ENCODE measurements at regions not wholly inside any gene's neighbourhood (a gene's known extent, or its start where the extent isn't known, plus 50 kb on each side); places are given as distances from the start of the nearest gene placed in this dataset.

DNA sequence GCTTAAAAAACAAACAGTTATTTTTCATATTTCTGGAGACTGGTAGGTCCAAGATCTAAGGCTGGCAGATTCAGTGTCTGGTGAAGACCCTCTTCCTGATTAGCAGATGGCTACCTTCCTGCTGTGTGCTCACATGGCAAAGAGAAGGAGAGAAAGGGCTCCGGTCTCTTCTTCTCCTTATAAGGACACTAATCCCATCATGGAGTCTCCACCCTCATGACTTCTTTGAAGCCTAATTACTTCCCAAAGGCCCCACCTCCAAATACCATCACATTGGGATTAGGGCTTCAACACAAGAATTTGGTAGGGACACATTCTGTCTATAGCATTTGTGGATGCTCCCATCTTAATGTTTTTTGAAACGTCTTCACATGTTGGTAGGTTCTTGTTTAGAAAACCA is 391.1 kb downstream of the TMEM161B start:
- FAIRE-seq, result no peak
- DNase-seq (ENCODE audit: low spot score), result no peak

DNA sequence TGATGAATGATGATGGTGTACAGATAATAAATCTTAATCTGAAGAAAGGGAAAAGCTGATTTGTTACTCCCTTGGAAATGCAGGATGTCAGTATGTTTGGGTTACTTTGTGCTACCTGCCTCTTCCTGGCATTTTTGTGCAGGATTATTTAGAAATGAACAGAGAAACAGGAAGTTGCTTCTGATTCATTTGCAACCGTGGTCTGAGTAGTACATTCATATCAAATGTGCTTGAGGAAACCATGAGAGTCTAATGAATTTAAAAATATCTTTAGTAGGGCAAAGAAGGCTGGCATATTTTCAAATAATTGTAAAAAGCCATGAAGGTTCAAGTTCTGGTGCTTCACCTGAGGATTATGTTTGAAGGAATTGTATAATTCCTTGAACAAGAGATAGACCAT is 391.6 kb downstream of the TMEM161B start:
- FAIRE-seq (no peak), DNase-seq (ENCODE audit: low spot score) (no peak)

DNA sequence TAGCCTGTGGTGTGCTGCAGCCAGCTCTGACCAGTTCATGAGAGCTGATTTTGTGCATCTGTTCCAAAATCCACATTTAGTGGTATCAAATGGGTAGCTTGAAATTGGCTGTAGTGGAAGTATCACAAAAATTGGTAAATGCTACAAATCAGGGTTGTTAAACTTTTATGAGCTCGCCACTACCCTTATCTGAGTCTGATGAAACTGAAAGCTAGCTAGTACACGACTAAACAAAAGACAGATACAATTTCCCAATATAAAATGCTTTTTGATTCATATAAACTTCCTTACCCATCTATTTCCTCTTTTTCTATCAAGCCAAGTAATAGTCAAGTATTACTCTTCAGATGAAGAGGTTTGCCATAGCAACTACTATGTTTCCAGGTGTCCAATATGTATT is 392.0 kb downstream of the TMEM161B start:
- DNase-seq (ENCODE audit: low spot score) (no peak), FAIRE-seq (no peak)

DNA sequence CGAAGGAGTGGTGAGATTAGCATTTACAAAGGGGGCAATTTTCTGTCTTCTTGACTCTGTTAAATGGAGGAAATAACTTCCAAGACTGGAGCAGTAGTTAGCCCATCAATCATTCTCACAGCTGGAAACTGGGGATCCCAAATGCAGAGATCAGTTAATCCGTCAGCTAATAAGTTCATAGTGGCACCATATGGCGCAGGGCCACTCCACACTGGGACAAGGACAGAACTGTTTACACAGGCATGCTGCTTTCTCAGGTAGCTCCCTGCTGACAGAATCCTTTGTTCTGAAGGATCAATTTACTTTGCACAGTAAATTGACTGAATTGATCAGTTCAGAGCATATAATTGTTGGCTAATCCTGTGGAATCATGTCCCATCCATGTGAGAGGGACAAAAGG is 395.7 kb downstream of the TMEM161B start:
- DNase-seq (ENCODE audit: low spot score) (no peak), FAIRE-seq (no peak)

DNA sequence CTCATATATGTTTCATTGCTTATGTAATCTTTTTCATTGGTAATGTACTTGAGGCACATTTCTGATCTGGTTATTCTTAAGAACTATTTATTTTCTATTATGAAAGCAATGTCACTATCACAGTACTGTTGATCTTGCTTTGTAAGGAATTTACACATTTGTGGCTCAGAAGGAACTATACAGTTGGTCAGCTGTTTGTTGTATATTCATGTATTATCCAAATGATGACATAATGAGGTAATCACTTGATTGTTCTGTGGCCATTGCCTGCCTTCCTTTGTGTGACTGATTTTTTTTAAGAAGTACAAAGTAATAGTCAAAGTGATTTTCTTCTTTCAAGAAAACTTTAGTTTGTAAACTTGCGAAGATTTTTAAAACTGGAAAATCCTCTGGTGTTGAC is 399.9 kb downstream of the TMEM161B start:
- no peak for DNase-seq (ENCODE audit: low spot score)
- FAIRE-seq, result no peak

DNA sequence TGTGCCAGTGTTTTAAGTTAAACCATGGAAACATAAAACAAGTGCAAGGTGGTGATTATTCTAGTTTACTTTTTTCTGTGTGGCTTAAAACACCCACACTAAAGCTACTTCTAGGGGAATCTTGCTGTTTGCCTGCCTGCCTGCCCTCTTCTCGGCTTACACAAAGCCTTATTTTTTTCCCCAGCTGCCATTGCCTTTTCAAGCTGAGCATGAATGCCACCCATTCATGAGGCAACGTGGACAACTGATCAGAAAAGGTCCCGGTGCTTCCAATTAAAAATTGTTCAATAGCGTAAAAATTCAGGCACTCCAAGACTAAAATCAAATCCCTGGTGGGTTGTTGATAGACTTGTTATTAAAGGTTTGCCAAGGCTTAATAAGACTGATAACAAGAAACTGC is 401.4 kb downstream of the TMEM161B start:
- no peak for DNase-seq (ENCODE audit: low spot score)
- no peak for FAIRE-seq

DNA sequence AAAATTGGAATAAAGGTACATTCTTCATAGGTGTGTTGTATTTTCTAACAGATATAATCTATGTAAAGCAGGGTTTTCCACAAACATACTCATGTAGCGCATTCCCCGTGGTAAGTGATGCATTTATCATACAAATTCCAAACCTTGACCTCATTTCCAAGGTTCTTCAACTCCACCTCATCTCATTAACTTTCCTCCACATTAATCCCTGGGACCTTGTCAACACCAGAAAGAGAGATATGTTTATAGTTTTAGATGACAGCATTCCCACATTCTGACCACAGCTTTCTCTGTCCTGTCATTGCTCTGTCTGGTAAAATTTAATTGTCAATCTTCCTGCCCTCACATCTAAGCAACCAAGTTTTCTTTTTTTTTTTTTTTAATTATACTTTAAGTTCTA is 415.1 kb downstream of the TMEM161B start:
- no peak for FAIRE-seq

DNA sequence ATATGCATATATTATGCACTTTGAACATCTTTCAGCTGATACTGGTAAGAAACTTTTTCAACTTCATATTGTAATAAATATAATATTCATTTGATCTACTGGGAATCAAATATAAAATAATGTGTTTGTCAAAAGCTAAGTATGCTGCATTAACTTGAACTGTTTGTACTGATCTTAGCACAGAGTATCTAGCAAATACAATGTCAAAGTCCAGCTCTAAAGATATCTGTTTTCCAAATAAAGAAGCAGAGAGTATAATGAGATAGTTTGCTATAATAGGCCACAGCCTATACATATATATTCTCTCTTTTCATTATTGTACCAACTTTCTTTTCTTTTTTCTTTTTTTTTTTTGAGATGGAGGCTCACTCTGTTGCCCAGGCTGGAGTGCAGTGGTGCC is 417.0 kb downstream of the TMEM161B start:
- DNase-seq (ENCODE audit: low spot score) (no peak), FAIRE-seq (no peak)

More for the DNA sequence above, 415.1 kb downstream of the TMEM161B start:
- DNase-seq (ENCODE audit: low spot score), result no peak

DNA sequence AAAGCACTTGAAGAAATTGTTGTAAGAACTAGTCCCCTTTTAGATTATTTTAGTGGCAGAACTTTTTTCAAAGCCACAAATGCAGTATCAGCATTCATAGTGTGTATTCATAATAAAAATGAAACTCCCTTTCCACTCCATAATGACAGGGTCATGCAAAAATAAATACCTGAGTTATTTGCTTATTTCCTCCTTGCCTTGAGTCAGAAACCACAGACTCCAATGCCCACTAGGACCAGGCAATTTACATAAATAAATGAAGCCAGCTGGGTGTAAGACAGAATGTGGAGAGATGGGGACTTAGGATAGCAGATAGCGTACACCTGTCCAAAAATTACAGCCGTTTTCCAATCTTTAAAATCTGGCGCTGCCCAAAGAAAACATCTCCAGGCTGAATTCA is 417.8 kb downstream of the TMEM161B start:
- FAIRE-seq, result no peak
- DNase-seq (ENCODE audit: low spot score), result no peak

DNA sequence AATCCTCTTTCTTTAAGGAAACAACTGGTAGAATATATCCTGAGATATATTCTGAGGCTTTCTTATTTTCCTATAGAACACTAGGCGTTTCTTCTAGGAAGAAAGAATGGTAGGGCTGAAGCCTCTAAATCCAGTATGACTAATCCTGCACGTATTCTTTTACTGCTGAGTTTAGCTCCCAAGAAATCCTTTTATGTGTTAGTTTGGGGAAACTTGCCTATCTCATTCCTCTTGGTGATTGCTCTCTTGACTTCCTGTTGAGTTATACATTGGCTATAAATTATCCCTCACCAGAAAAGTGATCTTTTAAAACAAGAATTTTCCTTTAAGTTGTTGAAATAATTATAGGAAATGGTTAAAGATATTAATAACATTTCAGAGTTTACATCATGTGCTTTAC is 422.9 kb downstream of the TMEM161B start:
- FAIRE-seq (no peak), DNase-seq (ENCODE audit: low spot score) (no peak)

DNA sequence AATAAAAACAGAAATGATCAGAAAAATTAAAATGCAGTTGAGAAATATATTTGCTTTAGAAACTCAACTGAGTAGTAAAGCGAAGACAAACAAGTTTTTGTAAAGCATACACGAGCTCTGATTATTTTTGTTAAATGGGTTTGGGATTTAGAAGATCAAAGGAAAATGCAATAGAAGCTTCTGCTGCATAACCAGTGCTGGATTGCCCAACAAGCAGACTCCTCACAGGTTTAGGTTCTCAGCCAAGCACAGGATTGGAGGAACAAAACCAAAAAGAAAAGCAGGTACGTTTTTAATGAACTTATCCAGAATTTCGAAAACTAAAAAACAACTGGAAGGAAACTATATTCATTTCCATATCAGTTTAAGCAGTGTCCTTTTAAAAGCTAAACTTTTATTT is 423.8 kb downstream of the TMEM161B start:
- FAIRE-seq (no peak), DNase-seq (ENCODE audit: low spot score) (no peak)

DNA sequence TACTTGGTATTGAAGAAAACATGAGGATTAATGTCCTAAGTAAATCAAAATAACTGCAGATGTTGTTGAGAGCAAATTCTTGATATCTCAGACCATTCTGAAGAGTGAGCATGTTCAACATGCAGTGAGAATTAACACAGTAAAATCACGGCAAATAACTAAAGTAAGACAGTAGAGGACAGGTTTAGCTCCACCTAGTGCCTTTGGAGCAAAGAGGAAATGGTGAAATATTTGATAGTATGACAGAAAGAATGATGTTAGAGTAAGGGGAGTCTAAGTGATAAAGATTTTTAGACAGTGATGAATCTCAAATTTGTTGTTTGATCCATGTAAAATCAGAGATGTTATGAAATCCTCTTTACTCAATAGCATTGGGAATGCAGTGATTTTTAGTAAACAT is 424.2 kb downstream of the TMEM161B start:
- no peak for DNase-seq (ENCODE audit: low spot score)
- FAIRE-seq, result no peak

DNA sequence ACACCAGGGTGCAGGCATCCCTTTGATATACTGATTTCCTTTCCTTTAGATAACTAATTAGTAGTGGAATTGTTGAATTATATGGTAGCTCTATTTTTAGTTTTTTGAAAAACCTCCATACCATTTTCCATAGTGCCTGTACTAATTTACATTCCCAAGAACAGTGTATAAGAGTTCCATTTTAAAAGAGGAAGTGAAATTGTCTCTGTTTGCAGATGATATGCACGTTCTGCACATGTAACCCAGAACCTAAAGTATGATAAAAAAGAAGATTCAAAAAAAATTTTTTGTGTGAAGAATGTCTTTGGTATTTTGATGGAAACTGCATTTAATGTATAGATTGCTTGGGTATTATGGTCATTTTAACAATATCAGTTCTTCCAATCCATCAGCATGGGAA is 424.0 kb upstream of the CCNH start:
- DNase-seq (ENCODE audit: low spot score), result no peak
- FAIRE-seq, result no peak

DNA sequence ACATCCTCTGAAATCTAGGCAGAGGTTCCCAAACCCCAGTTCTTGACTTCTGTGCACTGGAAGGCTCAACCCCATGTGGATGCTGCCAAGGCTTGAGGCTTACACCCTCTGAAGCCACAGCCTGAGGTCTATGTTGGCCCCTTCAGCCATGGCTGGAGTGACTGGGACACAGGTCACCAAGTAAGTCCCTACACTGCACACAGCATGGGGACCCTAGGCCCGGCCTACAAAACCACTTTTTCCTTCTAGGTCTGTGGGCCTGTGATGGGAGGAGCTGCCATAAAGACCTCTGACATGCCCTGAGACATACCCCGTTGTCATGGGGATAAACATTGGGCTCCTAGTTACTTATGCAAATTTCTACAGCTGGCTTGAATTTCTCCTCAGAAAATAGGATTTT is 418.8 kb upstream of the CCNH start:
- DNase-seq (ENCODE audit: low spot score), result no peak
- no peak for FAIRE-seq

DNA sequence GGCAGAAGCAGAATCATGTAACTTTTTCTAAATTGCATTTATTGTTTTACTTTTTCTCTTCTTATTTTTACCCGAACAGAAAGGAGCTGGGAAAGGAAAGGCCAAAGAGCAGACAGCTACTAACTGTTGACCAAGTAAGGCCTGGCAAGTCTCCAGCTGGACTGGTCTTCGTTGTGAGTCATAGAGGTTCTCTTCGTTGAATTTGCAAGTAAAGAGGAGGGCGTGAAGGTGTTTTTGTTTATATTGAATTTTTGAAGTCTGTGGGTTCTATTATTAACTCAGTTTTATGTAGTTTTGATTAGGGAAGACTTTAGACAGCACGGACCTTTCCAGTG is 416.5 kb upstream of the CCNH start:
- DNase-seq (ENCODE audit: low spot score) (no peak), FAIRE-seq (no peak)

DNA sequence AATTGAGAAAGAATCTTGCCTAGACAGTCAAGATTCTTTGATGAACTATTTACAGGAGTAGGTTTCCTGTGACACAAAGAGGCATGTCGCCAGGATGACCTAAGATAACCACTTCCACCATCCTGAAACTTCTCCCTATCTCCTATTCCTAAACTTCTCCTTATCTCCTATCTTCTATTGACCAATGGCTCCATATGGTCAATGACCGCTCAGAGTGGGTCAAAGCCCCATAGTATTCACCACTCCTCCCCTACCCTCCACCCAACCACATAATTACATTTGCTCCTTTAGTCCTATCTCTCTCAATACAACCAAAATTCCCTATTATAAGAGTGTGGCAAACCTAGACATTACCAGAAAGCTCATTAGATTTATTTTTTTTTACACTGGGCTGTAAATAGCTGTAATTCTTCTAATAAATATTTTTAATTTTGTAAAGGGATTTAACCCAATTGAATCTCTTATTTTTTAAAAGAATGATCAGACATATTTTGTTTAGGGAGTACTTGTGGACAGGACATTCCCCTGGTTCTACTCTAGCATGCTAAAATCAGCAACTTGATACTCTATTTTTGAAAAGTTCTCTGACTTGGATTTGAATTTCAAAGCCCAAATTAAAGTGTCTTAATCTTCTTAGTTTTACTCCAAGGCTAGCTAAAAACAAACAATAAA is 416.0 kb upstream of the CCNH start:
- no peak for FAIRE-seq
- DNase-seq (ENCODE audit: low spot score), result no peak

DNA sequence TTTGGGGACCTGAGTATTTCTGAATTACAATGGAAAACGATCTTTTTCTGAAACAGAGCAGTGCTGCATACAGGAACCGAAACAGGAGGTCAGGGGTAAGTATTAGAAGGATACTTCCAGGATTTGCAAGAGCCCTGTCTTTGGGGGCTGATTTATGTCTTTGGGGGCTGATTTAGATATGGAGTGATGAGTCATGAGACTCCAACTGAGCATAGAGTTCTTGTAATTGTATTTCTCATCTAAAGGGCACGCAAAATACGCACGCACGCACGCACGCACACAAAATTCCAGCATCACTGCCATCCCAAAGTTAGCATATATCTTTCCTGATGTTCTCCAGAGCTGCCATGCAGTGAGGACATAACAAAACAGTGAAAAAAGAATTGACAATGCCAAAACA is 414.8 kb upstream of the CCNH start:
- DNase-seq (ENCODE audit: low spot score) (no peak), FAIRE-seq (no peak)

DNA sequence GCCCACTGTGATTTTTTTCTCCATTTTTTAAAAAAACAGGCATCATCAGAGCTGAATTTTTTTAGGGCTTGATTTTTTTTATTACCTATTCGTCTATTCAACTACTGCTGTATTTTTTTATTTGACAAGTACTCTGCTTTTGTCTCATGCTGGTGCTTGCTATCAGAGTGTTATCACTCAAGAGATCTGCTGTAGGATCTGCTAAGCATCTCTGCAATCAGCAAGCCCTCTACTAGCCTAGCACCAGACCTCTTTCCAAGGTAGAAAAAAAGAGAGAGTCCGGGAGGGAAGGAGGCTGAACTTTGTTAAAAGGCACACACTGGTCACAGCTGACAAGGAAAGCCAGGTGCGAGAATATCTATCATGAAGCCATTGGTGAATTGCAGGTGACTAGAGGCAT is 413.8 kb upstream of the CCNH start:
- DNase-seq (ENCODE audit: low spot score) (no peak), FAIRE-seq (no peak)

DNA sequence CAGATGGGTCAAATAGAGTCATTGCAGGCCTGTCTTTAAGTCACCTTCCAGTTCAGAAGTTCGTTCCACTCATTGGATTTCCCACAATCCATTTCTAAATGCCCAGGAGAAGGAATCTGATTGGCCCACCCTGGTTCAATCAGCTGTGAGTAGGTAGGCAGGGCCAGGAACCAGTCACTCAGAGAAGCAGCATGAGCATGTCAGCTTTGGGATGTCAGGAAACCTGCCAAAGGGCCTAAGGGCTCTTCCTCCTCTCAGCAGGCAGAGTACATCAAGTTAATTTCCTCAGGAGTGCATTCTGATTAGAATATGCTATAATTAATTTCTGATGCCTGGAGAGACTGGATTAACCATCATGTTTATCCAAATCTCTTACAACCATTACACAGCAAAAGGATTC is 412.9 kb upstream of the CCNH start:
- FAIRE-seq (no peak), DNase-seq (ENCODE audit: low spot score) (no peak)

DNA sequence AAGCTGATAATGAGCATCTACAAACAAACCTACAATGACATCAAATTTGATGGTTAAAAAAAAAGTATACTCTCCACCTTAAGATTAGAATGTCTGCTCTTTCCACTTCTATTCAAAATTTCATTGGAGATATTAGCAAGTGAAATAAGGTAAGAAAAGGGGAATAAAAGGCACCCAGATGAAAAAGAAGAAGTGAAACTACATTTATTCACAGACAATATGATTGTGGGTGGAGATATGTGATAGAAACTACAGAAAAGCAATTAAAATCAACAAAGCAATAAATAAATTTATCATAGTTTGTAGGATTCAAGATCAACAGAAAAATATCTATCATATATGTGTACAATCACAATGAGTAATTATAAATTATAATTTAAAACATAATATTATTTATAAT is 395.1 kb upstream of the CCNH start:
- FAIRE-seq, result no peak
- DNase-seq (ENCODE audit: low spot score), result no peak

DNA sequence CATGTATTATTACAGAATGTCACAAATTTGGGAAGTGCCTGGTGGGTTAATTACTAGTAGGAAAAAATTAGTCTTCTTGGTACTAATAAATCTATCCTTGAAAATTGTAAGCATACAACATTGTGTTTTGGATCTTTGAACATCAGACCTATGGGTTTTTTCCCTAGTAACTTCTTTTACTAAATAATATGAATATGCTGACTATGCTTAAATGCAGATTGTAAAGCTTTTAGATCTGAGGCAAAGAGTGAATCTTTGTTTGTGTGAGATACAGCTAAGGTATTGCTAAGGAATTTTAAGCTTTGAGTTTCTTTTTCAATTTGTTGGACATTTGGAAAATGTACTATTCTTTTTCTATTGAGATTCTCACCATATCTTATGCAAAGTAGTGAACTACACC is 390.6 kb upstream of the CCNH start:
- DNase-seq (ENCODE audit: low spot score) (no peak), FAIRE-seq (no peak)

DNA sequence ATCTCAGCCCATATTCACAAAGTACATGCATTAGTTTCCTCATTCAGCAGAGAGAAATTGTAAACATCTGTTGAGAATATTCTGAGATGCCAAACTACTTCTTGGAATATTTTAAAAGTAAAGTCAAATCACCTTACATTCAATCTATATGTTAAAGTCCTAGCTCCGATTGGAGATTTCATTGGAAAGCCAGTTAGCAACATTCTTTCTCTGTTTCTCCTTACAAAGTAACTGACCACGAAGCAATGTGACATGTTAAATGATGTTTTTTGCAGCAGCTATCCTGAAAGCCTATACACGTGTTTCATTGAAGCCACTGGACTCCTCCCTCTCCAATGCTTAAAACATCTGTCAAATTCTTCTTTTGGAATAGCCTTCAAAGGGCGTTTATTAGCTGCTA is 379.1 kb upstream of the CCNH start:
- no peak for FAIRE-seq
- no peak for DNase-seq (ENCODE audit: low spot score)

DNA sequence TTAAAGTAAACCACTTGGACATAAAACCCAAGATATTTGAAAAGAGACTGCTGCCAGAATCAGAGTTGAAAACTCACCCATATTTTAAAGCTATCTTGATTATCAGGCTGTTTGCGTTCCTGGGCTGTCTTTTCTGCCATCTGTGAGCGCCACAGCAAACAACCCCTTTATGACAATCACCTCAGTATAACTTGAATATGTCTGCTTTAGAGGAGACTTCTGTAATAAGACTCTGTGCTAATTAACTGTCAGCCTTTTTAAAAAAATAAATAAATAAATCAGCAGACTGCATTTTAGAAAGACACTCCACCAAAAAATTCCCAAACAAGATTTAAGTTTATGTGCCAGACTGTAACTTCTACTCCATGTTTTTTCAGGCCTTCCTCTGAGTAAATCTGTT is 375.7 kb upstream of the CCNH start:
- FAIRE-seq (no peak), DNase-seq (ENCODE audit: low spot score) (no peak)

DNA sequence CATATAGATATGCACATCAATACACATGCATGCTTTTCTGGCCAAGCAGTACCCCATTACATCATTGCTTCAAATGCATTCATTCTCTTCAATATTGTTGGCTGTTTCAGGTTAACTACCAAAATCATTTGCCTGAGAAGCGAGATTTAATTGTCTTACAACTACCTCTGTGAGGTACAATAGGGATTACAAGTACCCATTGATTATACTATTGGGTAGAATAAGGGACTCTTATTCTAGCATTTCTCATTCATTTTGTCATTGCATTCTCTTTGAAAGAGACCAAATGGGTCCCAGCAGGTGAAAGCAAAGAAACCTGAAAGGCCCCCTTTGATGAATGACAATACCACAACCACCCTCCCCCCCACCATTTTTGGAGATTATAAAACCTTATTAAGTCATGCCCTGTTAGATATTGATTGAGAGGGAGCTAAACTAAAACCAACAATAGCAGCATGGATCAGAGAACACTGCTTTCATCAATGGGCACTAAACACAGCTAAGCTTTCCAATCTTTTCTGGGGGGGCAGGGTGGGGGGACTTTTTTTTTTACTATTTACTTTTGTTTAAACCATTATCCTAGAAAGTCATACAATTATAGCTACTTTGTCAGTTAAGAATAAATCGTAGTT is 375.0 kb upstream of the CCNH start:
- FAIRE-seq, result no peak
- DNase-seq (ENCODE audit: low spot score), result no peak

All from RCC 7860 (cell line).